ENCODE measurements at regions not wholly inside any gene's neighbourhood (a gene's known extent, or its start where the extent isn't known, plus 50 kb on each side); places are given as distances from the start of the nearest gene placed in this dataset.

GRCh38 chr3:117709108-117709507, 999.5 kb downstream of the TUSC7 start:
- Histone ChIP-seq H3K9ac (ENCODE audit: insufficient read depth in 1 of 2, low read depth in 2 of 2, low read length in 2 of 2) (no peak overlapping the region), H3K4me3 (no peak overlapping the region), H3K79me2 (ENCODE audit: control insufficient read depth, insufficient read depth, low read length) (no peaks in the 10 kb centered on the region), H3K27me3 (ENCODE audit: control insufficient read depth in 2 of 2, insufficient read depth in 2 of 2, low read length in 2 of 2) (no peaks in the 10 kb centered on the region), H4K20me1 (replicated peaks; ENCODE audit: control insufficient read depth, insufficient read depth, low read length) (no peaks in the 10 kb centered on the region), H3K36me3 (ENCODE audit: control insufficient read depth, insufficient read depth, low read length) (no peaks in the 10 kb centered on the region), H3K27ac (ENCODE audit: extremely low read depth, low read depth, low read length) (no peak overlapping the region), H3K4me1 (replicated peaks in 1 of 2; ENCODE audit: control insufficient read depth in 2 of 2, insufficient read depth in 2 of 2, low read length in 2 of 2) (no peaks in the 10 kb centered on the region), H3K4me2 (ENCODE audit: insufficient read depth, low read length) (no peak overlapping the region), H3K9me3 (replicated peaks; ENCODE audit: control insufficient read depth, insufficient read depth, low read depth, low read length) (no peaks in the 10 kb centered on the region), H2AFZ (ENCODE audit: low read depth, low read length) (no peak overlapping the region), H3K9me1 (ENCODE audit: control insufficient read depth, insufficient read depth, low read length) (no peaks in the 10 kb centered on the region)
- WGBS (ENCODE audit: insufficient coverage, low coverage, missing lambda C conversion rate), result 0% methylated on average over 2 of the region's 2 CpGs
- no peak for DNase-seq (ENCODE audit: extremely low read depth in 1 of 4, low spot score in 3 of 4)
- POLR2A ChIA-PET, result no interaction called here
- intact Hi-C loops (cut with micrococcal nuclease) (no loop called here), in situ Hi-C loops (cut with MboI) (no loop called here)
- CTCF ChIA-PET (ENCODE audit: low intra/inter-chr PET ratio), result no interaction called here
- no peak for FAIRE-seq
- no peak for ATAC-seq
- no TSS peak for BruUV-seq (replicated peaks)
- TF ChIP-seq HLTF (IDR thresholded peaks at IDR 0.05), result no peak
- TF ChIP-seq EHMT2 (IDR thresholded peaks at IDR 0.05), result no peak
- no peak for TF ChIP-seq SAFB (IDR thresholded peaks at IDR 0.05; ENCODE audit: borderline replicate concordance, low read depth, low read length)
- no peak for TF ChIP-seq NR2F6 (CRISPR knock-in tag; IDR thresholded peaks at IDR 0.05)
- TF ChIP-seq IFI16 (CRISPR knock-in tag; IDR thresholded peaks at IDR 0.05), result no peak
- TF ChIP-seq MEIS2 (IDR thresholded peaks at IDR 0.05; ENCODE audit: partially characterized antibody), result no peak
- no peak for TF ChIP-seq KDM2B (CRISPR knock-in tag; IDR thresholded peaks at IDR 0.05)
- no peak for TF ChIP-seq PREB (CRISPR knock-in tag; IDR thresholded peaks at IDR 0.05)
- TF ChIP-seq ATF1 (CRISPR knock-in tag; IDR thresholded peaks at IDR 0.05), result no peak
- no peak for TF ChIP-seq ATF1 (tag; IDR thresholded peaks at IDR 0.05)
- no peak for TF ChIP-seq NCOR1 (IDR thresholded peaks at IDR 0.05)
- TF ChIP-seq NELFE (IDR thresholded peaks at IDR 0.05; ENCODE audit: insufficient read depth, insufficient read length), result no peak
- TF ChIP-seq POLR2B (IDR thresholded peaks at IDR 0.05; ENCODE audit: low read depth, partially characterized antibody), result no peak
- no peak for TF ChIP-seq HCFC1 (IDR thresholded peaks at IDR 0.05; ENCODE audit: low read depth, low read length)
- TF ChIP-seq ILF3 (IDR thresholded peaks at IDR 0.05; ENCODE audit: borderline replicate concordance), result no peak
- no peak for TF ChIP-seq REST (IDR thresholded peaks at IDR 0.05; ENCODE audit: borderline replicate concordance)
- no peak for TF ChIP-seq REST (CRISPR knock-in tag; IDR thresholded peaks at IDR 0.05; ENCODE audit: low read depth)

Measured in K562 (cell line).